Tibial nerve (tissue), 4 donors: ENCODE measurements at regions not wholly inside any gene's neighbourhood (a gene's known extent, or its start where the extent isn't known, plus 50 kb on each side); places are given as distances from the start of the nearest gene placed in this dataset.

Experiments used
- DNase-seq, 2 donors: peaks; one replicate each; pipeline ENCODE4 v3.0.0-alpha.2; 2019; ENCODE audit warnings: low spot score in 2 of 2
- H3K27ac ChIP-seq, 4 donors: fragments of 200-600 bp; sonication (generic) in 3 of 4; one replicate each; pipeline ENCODE4 v1.5.1; 2017 to 2019; ENCODE audit warnings: mild to moderate bottlenecking in 1 of 4
- H3K27me3 ChIP-seq, 2 donors: fragments of 200-600 bp; sonication (generic) in 1 of 2; one replicate each; pipeline versions ENCODE4 v1.5.1 to v1.6.0; 2017 to 2019
- H3K36me3 ChIP-seq, 3 donors: fragments of 200-600 bp; sonication (generic); one replicate each; pipeline ENCODE4 v1.5.1; 2018 to 2019
- H3K4me1 ChIP-seq, 4 donors: fragments of 200-600 bp; sonication (generic) in 3 of 4; one replicate each; pipeline ENCODE4 v1.5.1; 2017 to 2019
- H3K4me3 ChIP-seq, 4 donors: fragments of 200-600 bp; sonication (generic) in 3 of 4; one replicate each; pipeline ENCODE4 v1.5.1; 2017 to 2019; ENCODE audit warnings: mild to moderate bottlenecking in 1 of 4, moderate library complexity in 1 of 4
- H3K9me3 ChIP-seq, 4 donors: fragments of 200-600 bp; sonication (generic) in 3 of 4; one replicate each; pipeline ENCODE4 v1.5.1; 2017 to 2019
- EP300 ChIP-seq, 2 donors: sonication (generic); formaldehyde crosslinking; IDR thresholded peaks; one replicate each; pipeline ENCODE4 v1.6.1; 2017; ENCODE audit warnings: antibody characterized with exemption in 2 of 2, mild to moderate bottlenecking in 1 of 2
- POLR2A ChIP-seq, 2 donors: fragments of 450-650 bp; IDR thresholded peaks; one replicate each; pipeline ENCODE4 v1.6.1; 2017; ENCODE audit warnings: antibody characterized with exemption in 2 of 2, mild to moderate bottlenecking in 2 of 2, moderate library complexity in 2 of 2
- WGBS, 2 donors: methylation state at CpG; one replicate each; pipeline ENCODE4 v1.1.5; 2018; 5-methylcytosine and 5-hydroxymethylcytosine counted together
- TF ChIP-seq, protein P1 (sequence below), 5 experiments: fragments of 200-600 bp in 3 of 5; fragments of 450-650 bp in 2 of 5; sonication (generic) in 3 of 5; IDR thresholded peaks; one replicate each; pipeline ENCODE4 v1.5.1; 2016 to 2019; ENCODE audit warnings: antibody characterized with exemption in 5 of 5, mild to moderate bottlenecking in 3 of 5, moderate library complexity in 2 of 5

DNA sequence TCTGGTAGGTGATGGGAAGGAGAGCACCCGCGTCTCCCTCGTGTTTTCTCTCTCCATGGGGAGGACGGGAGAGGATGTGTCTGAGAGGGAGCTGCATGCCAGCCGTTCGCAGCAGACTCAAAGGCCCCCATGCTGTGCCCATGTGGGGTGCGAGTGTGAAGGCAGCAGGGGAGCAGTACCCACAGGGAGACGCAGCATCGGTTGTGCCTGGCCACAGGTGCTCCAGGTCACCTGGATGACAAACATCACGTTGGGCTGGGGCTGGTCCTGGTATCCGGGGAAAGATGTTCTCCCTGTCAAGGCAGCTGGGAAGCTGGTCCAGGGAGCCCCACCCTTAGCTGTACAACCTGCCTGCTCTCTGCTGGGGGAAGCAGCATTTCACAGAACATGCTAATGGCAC, 119.5 kb upstream of the SALL3 start:
- H3K27ac ChIP-seq: no peak overlapping the region
- no peaks in the 10 kb centered on the region for H3K36me3 ChIP-seq
- no peaks in the 10 kb centered on the region for H3K27me3 ChIP-seq
- no peak for DNase-seq
- 68 to 72% methylated on average over 11 of the region's 11 CpGs for WGBS, 2 donors
- no peaks in the 10 kb centered on the region for H3K4me1 ChIP-seq
- TF ChIP-seq, protein P1, sequence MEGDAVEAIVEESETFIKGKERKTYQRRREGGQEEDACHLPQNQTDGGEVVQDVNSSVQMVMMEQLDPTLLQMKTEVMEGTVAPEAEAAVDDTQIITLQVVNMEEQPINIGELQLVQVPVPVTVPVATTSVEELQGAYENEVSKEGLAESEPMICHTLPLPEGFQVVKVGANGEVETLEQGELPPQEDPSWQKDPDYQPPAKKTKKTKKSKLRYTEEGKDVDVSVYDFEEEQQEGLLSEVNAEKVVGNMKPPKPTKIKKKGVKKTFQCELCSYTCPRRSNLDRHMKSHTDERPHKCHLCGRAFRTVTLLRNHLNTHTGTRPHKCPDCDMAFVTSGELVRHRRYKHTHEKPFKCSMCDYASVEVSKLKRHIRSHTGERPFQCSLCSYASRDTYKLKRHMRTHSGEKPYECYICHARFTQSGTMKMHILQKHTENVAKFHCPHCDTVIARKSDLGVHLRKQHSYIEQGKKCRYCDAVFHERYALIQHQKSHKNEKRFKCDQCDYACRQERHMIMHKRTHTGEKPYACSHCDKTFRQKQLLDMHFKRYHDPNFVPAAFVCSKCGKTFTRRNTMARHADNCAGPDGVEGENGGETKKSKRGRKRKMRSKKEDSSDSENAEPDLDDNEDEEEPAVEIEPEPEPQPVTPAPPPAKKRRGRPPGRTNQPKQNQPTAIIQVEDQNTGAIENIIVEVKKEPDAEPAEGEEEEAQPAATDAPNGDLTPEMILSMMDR (IDR thresholded peaks at IDR 0.05): no peak
- TF ChIP-seq POLR2A (IDR thresholded peaks at IDR 0.05) (no peak), EP300 (IDR thresholded peaks at IDR 0.05) (no peak)
- H3K4me3 ChIP-seq: no peak overlapping the region
- H3K9me3 ChIP-seq: no peaks in the 10 kb centered on the region

GRCh38 chr18:78861116-78861515, 118.5 kb upstream of the SALL3 start:
- TF ChIP-seq POLR2A (IDR thresholded peaks at IDR 0.05) (no peak), EP300 (IDR thresholded peaks at IDR 0.05) (no peak)
- TF ChIP-seq, protein P1 (IDR thresholded peaks at IDR 0.05): no peak
- Histone ChIP-seq H3K27ac (no peak overlapping the region), H3K4me3 (no peak overlapping the region), H3K27me3 (no peaks in the 10 kb centered on the region), H3K4me1 (no peaks in the 10 kb centered on the region), H3K36me3 (no peaks in the 10 kb centered on the region), H3K9me3 (no peaks in the 10 kb centered on the region)
- no peak for DNase-seq
- WGBS, 2 donors: 66 to 69% methylated on average over 11 of the region's 11 CpGs

DNA sequence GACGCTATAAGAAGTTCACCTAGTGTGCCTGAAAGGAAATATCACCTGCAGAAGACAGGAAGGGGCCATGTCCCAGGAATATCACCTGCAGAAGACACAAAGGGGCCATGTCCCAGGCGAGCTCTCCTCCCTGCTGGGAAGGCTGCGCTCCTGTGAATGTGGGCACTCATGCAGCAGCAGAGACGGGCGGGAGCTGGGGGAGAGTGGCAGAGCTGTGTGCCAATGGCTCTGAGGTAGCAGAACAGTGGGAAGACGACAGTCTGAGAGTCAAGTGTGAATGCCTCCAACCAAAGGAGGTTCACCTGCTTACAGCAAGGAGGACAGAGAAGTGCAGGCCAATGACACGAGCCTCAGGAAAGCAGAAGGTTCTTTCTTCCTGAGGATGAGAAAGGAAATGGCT, 117.9 kb upstream of the SALL3 start:
- no peak overlapping the region for H3K27ac ChIP-seq
- H3K4me1 ChIP-seq: no peaks in the 10 kb centered on the region
- no peaks in the 10 kb centered on the region for H3K9me3 ChIP-seq
- 70 to 74% methylated on average over 7 of the region's 7 CpGs for WGBS, 2 donors
- no peaks in the 10 kb centered on the region for H3K36me3 ChIP-seq
- TF ChIP-seq EP300 (IDR thresholded peaks at IDR 0.05): no peak
- TF ChIP-seq POLR2A (IDR thresholded peaks at IDR 0.05): no peak
- H3K4me3 ChIP-seq: no peak overlapping the region
- DNase-seq: no peak
- no peaks in the 10 kb centered on the region for H3K27me3 ChIP-seq

GRCh38 chr18:78862395-78862794, 117.2 kb upstream of the SALL3 start:
- Histone ChIP-seq H3K4me1 (no peaks in the 10 kb centered on the region), H3K9me3 (no peaks in the 10 kb centered on the region), H3K36me3 (no peaks in the 10 kb centered on the region), H3K27me3 (no peaks in the 10 kb centered on the region), H3K4me3 (no peak overlapping the region), H3K27ac (no peak overlapping the region)
- 84 to 93% methylated on average over 7 to 9 of the region's 9 CpGs for WGBS, 2 donors
- no peak for TF ChIP-seq POLR2A (IDR thresholded peaks at IDR 0.05)
- TF ChIP-seq EP300 (IDR thresholded peaks at IDR 0.05): no peak
- TF ChIP-seq, protein P1 (IDR thresholded peaks at IDR 0.05): no peak
- DNase-seq: no peak

- no peaks in the 10 kb centered on the region for H3K36me3 ChIP-seq
- no peak overlapping the region for H3K27ac ChIP-seq
- no peak for DNase-seq
- no peaks in the 10 kb centered on the region for H3K27me3 ChIP-seq
- WGBS, 2 donors: 69 to 77% methylated on average over 5 of the region's 5 CpGs
- peaks cover 0 to 14% (median 0%) of the 10 kb centered on the region in 4 donors for H3K4me1 ChIP-seq
- no peak overlapping the region for H3K4me3 ChIP-seq
- H3K9me3 ChIP-seq: no peaks in the 10 kb centered on the region
- no peak for TF ChIP-seq POLR2A (IDR thresholded peaks at IDR 0.05)
- TF ChIP-seq, protein P1 (IDR thresholded peaks at IDR 0.05): no peak
- TF ChIP-seq EP300 (IDR thresholded peaks at IDR 0.05): no peak
Observed at GRCh38 chr18:78865056-78865598, 114.5 kb upstream of the SALL3 start.
